ENCODE measurements at regions not wholly inside any gene's neighbourhood (a gene's known extent, or its start where the extent isn't known, plus 50 kb on each side); places are given as distances from the start of the nearest gene placed in this dataset.
A peak's percentile ranks its signal among the peaks of the same experiment; 100 is the strongest.

DNA sequence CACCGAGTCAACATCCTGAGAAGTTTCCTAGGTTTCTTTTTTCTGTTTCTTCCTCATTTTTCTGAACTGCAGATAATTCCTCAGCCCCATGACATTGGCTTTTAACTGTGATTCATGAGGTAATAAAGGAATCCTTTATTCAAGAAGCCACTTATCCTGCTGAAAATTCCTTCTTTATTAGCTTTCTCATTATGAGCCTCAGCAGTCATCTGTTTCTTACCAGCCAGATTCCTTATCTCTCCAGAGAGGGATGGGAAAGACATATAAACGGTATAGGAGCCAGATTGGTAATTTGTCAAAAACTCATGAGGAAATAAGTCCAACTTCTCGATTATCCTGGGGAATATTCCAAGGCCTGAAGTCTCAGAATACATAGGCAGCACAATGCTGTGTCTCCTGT, 465.4 kb downstream of the ICE1 start:
- DNase-seq (ENCODE audit: low read depth, low spot score) (no peak), FAIRE-seq (no peak)
- Histone ChIP-seq H3K79me2 (ENCODE audit: control insufficient read depth, insufficient read depth, low read length) (no peaks in the 10 kb centered on the region), H4K20me1 (ENCODE audit: control insufficient read depth, extremely low read depth, insufficient read depth, low read length) (no peaks in the 10 kb centered on the region), H3K9me1 (ENCODE audit: control insufficient read depth, extremely low read depth, insufficient read depth, low read length) (no peaks in the 10 kb centered on the region), H3K4me1 (ENCODE audit: control insufficient read depth, extremely low read depth, insufficient read depth, low read length) (no peaks in the 10 kb centered on the region), H3K4me2 (ENCODE audit: control insufficient read depth, extremely low read depth, insufficient read depth, low read depth, low read length) (no peak overlapping the region), H3K27ac (ENCODE audit: control insufficient read depth, insufficient read depth, low read length) (no peak overlapping the region), H3K9ac (ENCODE audit: control insufficient read depth, extremely low read depth, insufficient read depth, low read length) (no peak overlapping the region), H3K36me3 (ENCODE audit: control insufficient read depth in 2 of 2, extremely low read depth in 1 of 2, insufficient read depth in 2 of 2, low read length in 2 of 2) (no peaks in the 10 kb centered on the region), H2AFZ (ENCODE audit: control insufficient read depth, low read length) (no peak overlapping the region), H3K4me3 (ENCODE audit: control insufficient read depth in 2 of 3, extremely low read depth in 1 of 3, insufficient read depth in 2 of 3, low read depth in 1 of 3, low read length in 3 of 3) (no peak overlapping the region), H3K27me3 (ENCODE audit: control insufficient read depth, extremely low read depth, insufficient read depth, low read length) (no peaks in the 10 kb centered on the region), H3K9me3 (ENCODE audit: control insufficient read depth, low read depth, low read length) (no peaks in the 10 kb centered on the region)
- TF ChIP-seq EZH2 (IDR thresholded peaks at IDR 0.05; ENCODE audit: low read length) = no peak
- TF ChIP-seq, protein P1, sequence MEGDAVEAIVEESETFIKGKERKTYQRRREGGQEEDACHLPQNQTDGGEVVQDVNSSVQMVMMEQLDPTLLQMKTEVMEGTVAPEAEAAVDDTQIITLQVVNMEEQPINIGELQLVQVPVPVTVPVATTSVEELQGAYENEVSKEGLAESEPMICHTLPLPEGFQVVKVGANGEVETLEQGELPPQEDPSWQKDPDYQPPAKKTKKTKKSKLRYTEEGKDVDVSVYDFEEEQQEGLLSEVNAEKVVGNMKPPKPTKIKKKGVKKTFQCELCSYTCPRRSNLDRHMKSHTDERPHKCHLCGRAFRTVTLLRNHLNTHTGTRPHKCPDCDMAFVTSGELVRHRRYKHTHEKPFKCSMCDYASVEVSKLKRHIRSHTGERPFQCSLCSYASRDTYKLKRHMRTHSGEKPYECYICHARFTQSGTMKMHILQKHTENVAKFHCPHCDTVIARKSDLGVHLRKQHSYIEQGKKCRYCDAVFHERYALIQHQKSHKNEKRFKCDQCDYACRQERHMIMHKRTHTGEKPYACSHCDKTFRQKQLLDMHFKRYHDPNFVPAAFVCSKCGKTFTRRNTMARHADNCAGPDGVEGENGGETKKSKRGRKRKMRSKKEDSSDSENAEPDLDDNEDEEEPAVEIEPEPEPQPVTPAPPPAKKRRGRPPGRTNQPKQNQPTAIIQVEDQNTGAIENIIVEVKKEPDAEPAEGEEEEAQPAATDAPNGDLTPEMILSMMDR (optimal IDR thresholded peaks at IDR 0.05 in 1 of 3, IDR thresholded peaks at IDR 0.05 in 1 of 3, conservative IDR thresholded peaks at IDR 0.05 in 1 of 3; ENCODE audit: extremely low read depth in 1 of 3, insufficient read depth in 2 of 3, low read length in 3 of 3) = no peak
- dilution Hi-C loops (cut with MboI; ENCODE audit: extremely low pct_ligation_motif_present, low sequenced_read_pairs) = no loop called here

DNA sequence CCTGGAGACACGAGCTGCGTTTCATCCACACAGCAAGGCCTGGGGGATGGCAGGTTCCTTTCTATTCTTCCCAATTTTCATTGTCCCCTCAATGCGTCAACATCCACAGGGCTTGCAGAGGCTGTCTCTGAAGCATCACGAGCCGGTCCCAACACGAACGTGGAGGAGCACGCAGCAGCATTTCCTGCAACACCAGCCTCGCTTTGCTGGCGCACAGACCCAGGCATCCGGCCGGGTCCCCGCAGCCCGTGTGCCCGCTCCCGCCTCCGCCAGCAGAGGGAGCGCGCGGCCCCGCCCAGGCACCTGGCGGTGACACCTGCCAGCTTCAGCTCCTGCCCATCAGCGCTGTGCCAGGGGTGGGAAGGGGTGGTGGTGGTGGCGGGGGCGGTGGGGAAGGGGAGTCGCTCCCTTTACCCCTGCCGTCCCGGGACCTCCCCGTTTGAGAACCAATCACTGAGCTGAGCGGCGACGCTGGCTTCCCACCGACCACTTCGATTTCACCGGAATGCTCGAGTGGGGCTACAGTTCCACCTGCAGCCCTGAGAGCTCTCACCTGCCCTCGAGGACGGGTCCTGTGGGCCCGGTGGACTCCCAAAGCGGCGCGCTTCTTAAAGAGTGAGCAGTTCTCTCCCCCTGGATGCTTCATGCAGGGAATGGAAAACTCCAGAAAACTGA, 464.5 kb downstream of the ICE1 start:
- no peak for FAIRE-seq
- Histone ChIP-seq H4K20me1 (ENCODE audit: control insufficient read depth, extremely low read depth, insufficient read depth, low read length) (no peaks in the 10 kb centered on the region), H2AFZ (ENCODE audit: control insufficient read depth, low read length) (no peak overlapping the region), H3K9me1 (ENCODE audit: control insufficient read depth, extremely low read depth, insufficient read depth, low read length) (no peaks in the 10 kb centered on the region), H3K79me2 (ENCODE audit: control insufficient read depth, insufficient read depth, low read length) (no peaks in the 10 kb centered on the region), H3K4me1 (ENCODE audit: control insufficient read depth, extremely low read depth, insufficient read depth, low read length) (no peaks in the 10 kb centered on the region), H3K27ac (ENCODE audit: control insufficient read depth, insufficient read depth, low read length) (no peak overlapping the region), H3K36me3 (ENCODE audit: control insufficient read depth in 2 of 2, extremely low read depth in 1 of 2, insufficient read depth in 2 of 2, low read length in 2 of 2) (no peaks in the 10 kb centered on the region), H3K9me3 (ENCODE audit: control insufficient read depth, low read depth, low read length) (no peaks in the 10 kb centered on the region), H3K4me3 (ENCODE audit: control insufficient read depth in 2 of 3, extremely low read depth in 1 of 3, insufficient read depth in 2 of 3, low read depth in 1 of 3, low read length in 3 of 3) (no peak overlapping the region), H3K27me3 (ENCODE audit: control insufficient read depth, extremely low read depth, insufficient read depth, low read length) (no peaks in the 10 kb centered on the region), H3K4me2 (ENCODE audit: control insufficient read depth, extremely low read depth, insufficient read depth, low read depth, low read length) (no peak overlapping the region), H3K9ac (ENCODE audit: control insufficient read depth, extremely low read depth, insufficient read depth, low read length) (no peak overlapping the region)
- DNase-seq (ENCODE audit: low read depth, low spot score) = no peak
- TF ChIP-seq, protein P1 (optimal IDR thresholded peaks at IDR 0.05 in 1 of 3, IDR thresholded peaks at IDR 0.05 in 1 of 3, conservative IDR thresholded peaks at IDR 0.05 in 1 of 3; ENCODE audit: extremely low read depth in 1 of 3, insufficient read depth in 2 of 3, low read length in 3 of 3) = peak; percentile 36 to 85 (median 84)
- TF ChIP-seq EZH2 (IDR thresholded peaks at IDR 0.05; ENCODE audit: low read length) = no peak
- dilution Hi-C loops (cut with MboI; ENCODE audit: extremely low pct_ligation_motif_present, low sequenced_read_pairs) = no loop called here

All from keratinocyte (primary cell).